ENCODE measurements at regions not wholly inside any gene's neighbourhood (a gene's known extent, or its start where the extent isn't known, plus 50 kb on each side); places are given as distances from the start of the nearest gene placed in this dataset.
"Not testable (repeated sequence)": the region's sequence is repeated elsewhere in the genome, so short reads cannot be mapped to it uniquely, and the experiment has no call there.

- Histone ChIP-seq H3K79me2 (ENCODE audit: insufficient read depth) (no peaks in the 10 kb centered on the region), H2AFZ (ENCODE audit: low read depth) (no peak overlapping the region), H3K27me3 (ENCODE audit: insufficient read depth) (no peaks in the 10 kb centered on the region), H3K27ac (ENCODE audit: low read depth in 2 of 2, low read length in 1 of 2) (no peak overlapping the region), H3F3A (replicated peaks; ENCODE audit: insufficient read depth) (no peaks in the 10 kb centered on the region), H3K4me1 (ENCODE audit: control insufficient read depth in 1 of 2, insufficient read depth in 2 of 2, low read depth in 1 of 2, low read length in 1 of 2) (no peaks in the 10 kb centered on the region), H3K9me3 (no peaks in the 10 kb centered on the region), H4K20me1 (ENCODE audit: insufficient read depth) (no peaks in the 10 kb centered on the region), H3K4me3 (ENCODE audit: low read depth in 2 of 2, low read length in 1 of 2) (no peak overlapping the region), H3K9ac (no peak overlapping the region), H3K9me2 (no peaks in the 10 kb centered on the region), H3K4me2 (no peak overlapping the region), H3K36me3 (replicated peaks in 1 of 2; ENCODE audit: control insufficient read depth in 1 of 2, insufficient read depth in 2 of 2, low read length in 1 of 2) (no peaks in the 10 kb centered on the region)
- TF ChIP-seq FOSL2 (IDR thresholded peaks at IDR 0.05; ENCODE audit: borderline replicate concordance, low read depth) (no peak), CHD2 (IDR thresholded peaks at IDR 0.05; ENCODE audit: low read length, partially characterized antibody) (no peak), SIN3A (IDR thresholded peaks at IDR 0.05; ENCODE audit: borderline replicate concordance, low read depth, low read length) (no peak), PBX3 (IDR thresholded peaks at IDR 0.05) (no peak)
- 46% methylated on average over 3 of the region's 3 CpGs for WGBS (ENCODE audit: low lambda C conversion rate)
- POLR2A ChIA-PET: no interaction called here
- CTCF ChIA-PET: interaction anchor here (0.8 kb wide), 1 partner anchor 20 kb away, joined by 3 read pairs; no protein-coding TSS in a partner anchor
- DNase-seq: no peak
Measured at GRCh38 chr18:42549596-42549995, 565.9 kb downstream of the RIT2 start.

- H3K9me3 ChIP-seq; H3K9ac ChIP-seq; POLR2A ChIA-PET; H3K4me3 ChIP-seq (ENCODE audit: low read depth in 2 of 2, low read length in 1 of 2); H4K20me1 ChIP-seq (ENCODE audit: insufficient read depth); H3K79me2 ChIP-seq (ENCODE audit: insufficient read depth); H3K27me3 ChIP-seq (ENCODE audit: insufficient read depth); H3K4me2 ChIP-seq; CTCF ChIA-PET; DNase-seq; H3K9me2 ChIP-seq; H2AFZ ChIP-seq (ENCODE audit: low read depth); H3F3A ChIP-seq (replicated peaks; ENCODE audit: insufficient read depth); H3K36me3 ChIP-seq (replicated peaks in 1 of 2; ENCODE audit: control insufficient read depth in 1 of 2, insufficient read depth in 2 of 2, low read length in 1 of 2); H3K27ac ChIP-seq (ENCODE audit: low read depth in 2 of 2, low read length in 1 of 2); H3K4me1 ChIP-seq (ENCODE audit: control insufficient read depth in 1 of 2, insufficient read depth in 2 of 2, low read depth in 1 of 2, low read length in 1 of 2): not testable (repeated sequence)
- 30% methylated on average over 4 of the region's 4 CpGs for WGBS (ENCODE audit: low lambda C conversion rate)
Measured at GRCh38 chr18:42552559-42552958, 562.9 kb downstream of the RIT2 start.

- CTCF ChIA-PET: no interaction called here
- no peaks in the 10 kb centered on the region for H3K9me3 ChIP-seq
- H3K9me2 ChIP-seq: no peaks in the 10 kb centered on the region
- H3K27ac ChIP-seq (ENCODE audit: low read depth in 2 of 2, low read length in 1 of 2): no peak overlapping the region
- 18% methylated on average over 2 of the region's 2 CpGs for WGBS (ENCODE audit: low lambda C conversion rate)
- H3K4me2 ChIP-seq: no peak overlapping the region
- H3K36me3 ChIP-seq (replicated peaks in 1 of 2; ENCODE audit: control insufficient read depth in 1 of 2, insufficient read depth in 2 of 2, low read length in 1 of 2): no peaks in the 10 kb centered on the region
- no peaks in the 10 kb centered on the region for H3K4me1 ChIP-seq (ENCODE audit: control insufficient read depth in 1 of 2, insufficient read depth in 2 of 2, low read depth in 1 of 2, low read length in 1 of 2)
- H3K9ac ChIP-seq: no peak overlapping the region
- DNase-seq: no peak
- H3K27me3 ChIP-seq (ENCODE audit: insufficient read depth): no peaks in the 10 kb centered on the region
- POLR2A ChIA-PET: no interaction called here
- no peaks in the 10 kb centered on the region for H3F3A ChIP-seq (replicated peaks; ENCODE audit: insufficient read depth)
- no peaks in the 10 kb centered on the region for H4K20me1 ChIP-seq (ENCODE audit: insufficient read depth)
- H3K79me2 ChIP-seq (ENCODE audit: insufficient read depth): no peaks in the 10 kb centered on the region
- no peak overlapping the region for H3K4me3 ChIP-seq (ENCODE audit: low read depth in 2 of 2, low read length in 1 of 2)
- H2AFZ ChIP-seq (ENCODE audit: low read depth): no peak overlapping the region
- TF ChIP-seq IRF3 (IDR thresholded peaks at IDR 0.05; ENCODE audit: low read depth, low read length) (no peak), FOSL2 (IDR thresholded peaks at IDR 0.05; ENCODE audit: borderline replicate concordance, low read depth) (no peak), SIN3A (IDR thresholded peaks at IDR 0.05; ENCODE audit: borderline replicate concordance, low read depth, low read length) (no peak), RXRA (IDR thresholded peaks at IDR 0.05; ENCODE audit: borderline replicate concordance, low read depth) (no peak), PBX3 (IDR thresholded peaks at IDR 0.05) (no peak), FOXM1 (IDR thresholded peaks at IDR 0.05; ENCODE audit: low read depth) (no peak), TCF12 (IDR thresholded peaks at IDR 0.05) (no peak), FOXJ3 (CRISPR knock-in tag; IDR thresholded peaks at IDR 0.05) (no peak)
- TF ChIP-seq, protein P1, sequence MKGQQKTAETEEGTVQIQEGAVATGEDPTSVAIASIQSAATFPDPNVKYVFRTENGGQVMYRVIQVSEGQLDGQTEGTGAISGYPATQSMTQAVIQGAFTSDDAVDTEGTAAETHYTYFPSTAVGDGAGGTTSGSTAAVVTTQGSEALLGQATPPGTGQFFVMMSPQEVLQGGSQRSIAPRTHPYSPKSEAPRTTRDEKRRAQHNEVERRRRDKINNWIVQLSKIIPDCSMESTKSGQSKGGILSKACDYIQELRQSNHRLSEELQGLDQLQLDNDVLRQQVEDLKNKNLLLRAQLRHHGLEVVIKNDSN (IDR thresholded peaks at IDR 0.05; ENCODE audit: borderline replicate concordance, low read depth): no peak
- TF ChIP-seq, protein P2, sequence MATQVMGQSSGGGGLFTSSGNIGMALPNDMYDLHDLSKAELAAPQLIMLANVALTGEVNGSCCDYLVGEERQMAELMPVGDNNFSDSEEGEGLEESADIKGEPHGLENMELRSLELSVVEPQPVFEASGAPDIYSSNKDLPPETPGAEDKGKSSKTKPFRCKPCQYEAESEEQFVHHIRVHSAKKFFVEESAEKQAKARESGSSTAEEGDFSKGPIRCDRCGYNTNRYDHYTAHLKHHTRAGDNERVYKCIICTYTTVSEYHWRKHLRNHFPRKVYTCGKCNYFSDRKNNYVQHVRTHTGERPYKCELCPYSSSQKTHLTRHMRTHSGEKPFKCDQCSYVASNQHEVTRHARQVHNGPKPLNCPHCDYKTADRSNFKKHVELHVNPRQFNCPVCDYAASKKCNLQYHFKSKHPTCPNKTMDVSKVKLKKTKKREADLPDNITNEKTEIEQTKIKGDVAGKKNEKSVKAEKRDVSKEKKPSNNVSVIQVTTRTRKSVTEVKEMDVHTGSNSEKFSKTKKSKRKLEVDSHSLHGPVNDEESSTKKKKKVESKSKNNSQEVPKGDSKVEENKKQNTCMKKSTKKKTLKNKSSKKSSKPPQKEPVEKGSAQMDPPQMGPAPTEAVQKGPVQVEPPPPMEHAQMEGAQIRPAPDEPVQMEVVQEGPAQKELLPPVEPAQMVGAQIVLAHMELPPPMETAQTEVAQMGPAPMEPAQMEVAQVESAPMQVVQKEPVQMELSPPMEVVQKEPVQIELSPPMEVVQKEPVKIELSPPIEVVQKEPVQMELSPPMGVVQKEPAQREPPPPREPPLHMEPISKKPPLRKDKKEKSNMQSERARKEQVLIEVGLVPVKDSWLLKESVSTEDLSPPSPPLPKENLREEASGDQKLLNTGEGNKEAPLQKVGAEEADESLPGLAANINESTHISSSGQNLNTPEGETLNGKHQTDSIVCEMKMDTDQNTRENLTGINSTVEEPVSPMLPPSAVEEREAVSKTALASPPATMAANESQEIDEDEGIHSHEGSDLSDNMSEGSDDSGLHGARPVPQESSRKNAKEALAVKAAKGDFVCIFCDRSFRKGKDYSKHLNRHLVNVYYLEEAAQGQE (IDR thresholded peaks at IDR 0.05; ENCODE audit: low read depth, low read length): no peak
Measured at GRCh38 chr18:42559069-42559690, 556.3 kb downstream of the RIT2 start.
